Astrocyte of the hippocampus (primary cell): ENCODE measurements at regions not wholly inside any gene's neighbourhood (a gene's known extent, or its start where the extent isn't known, plus 50 kb on each side); places are given as distances from the start of the nearest gene placed in this dataset.
"Not testable (repeated sequence)": the region's sequence is repeated elsewhere in the genome, so short reads cannot be mapped to it uniquely, and the experiment has no call there.

Experiments used
- DNase-seq: peaks from one replicate; pipeline ENCODE4 v3.0.0; 2011; ENCODE audit warnings: low read depth, low spot score

DNA sequence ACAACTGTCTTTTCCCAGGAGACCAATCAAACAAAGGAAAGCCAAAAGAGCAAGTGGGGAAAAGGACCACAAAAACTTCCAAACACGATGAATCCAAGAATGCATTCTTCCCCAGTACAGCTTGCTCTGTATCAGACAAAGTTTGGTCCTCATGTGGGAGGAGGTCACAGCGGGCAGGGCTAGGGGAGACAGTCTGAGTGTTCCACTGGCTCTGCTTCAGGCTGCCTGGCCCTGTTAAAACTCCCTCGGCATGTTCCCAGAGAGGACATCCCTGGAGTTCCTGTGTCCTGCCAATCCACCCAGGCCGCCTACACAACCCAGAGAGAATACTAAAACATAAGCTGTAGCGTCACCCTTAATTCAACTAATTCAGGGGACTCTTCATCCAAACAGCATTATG is 415.1 kb upstream of the DYNLRB2 start:
- no peak for DNase-seq

DNA sequence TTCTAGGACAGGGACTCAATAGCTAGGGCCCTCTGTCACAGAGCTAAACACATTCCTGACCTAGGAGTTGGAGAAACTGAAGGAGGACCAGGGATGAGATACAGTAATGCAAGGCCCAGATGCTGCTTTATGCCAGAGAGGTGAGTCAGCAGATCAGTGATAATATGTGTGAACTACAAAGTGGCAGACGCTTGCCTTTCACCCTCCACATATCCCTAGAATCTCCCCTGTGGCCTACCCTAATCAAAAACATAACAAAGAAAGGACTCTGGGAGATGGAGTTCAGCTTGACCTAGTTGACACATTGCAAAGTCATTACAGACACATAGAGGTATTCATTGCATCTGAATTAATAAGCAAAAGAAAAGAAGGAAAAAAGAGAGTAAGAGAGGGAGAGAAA is 417.6 kb upstream of the DYNLRB2 start:
- DNase-seq: no peak

GRCh38 chr16:80122115-80122514 is 418.7 kb upstream of the DYNLRB2 start:
- peak; percentile 45 for DNase-seq

GRCh38 chr16:80121522-80121909 is 419.3 kb upstream of the DYNLRB2 start:
- no peak for DNase-seq

DNA sequence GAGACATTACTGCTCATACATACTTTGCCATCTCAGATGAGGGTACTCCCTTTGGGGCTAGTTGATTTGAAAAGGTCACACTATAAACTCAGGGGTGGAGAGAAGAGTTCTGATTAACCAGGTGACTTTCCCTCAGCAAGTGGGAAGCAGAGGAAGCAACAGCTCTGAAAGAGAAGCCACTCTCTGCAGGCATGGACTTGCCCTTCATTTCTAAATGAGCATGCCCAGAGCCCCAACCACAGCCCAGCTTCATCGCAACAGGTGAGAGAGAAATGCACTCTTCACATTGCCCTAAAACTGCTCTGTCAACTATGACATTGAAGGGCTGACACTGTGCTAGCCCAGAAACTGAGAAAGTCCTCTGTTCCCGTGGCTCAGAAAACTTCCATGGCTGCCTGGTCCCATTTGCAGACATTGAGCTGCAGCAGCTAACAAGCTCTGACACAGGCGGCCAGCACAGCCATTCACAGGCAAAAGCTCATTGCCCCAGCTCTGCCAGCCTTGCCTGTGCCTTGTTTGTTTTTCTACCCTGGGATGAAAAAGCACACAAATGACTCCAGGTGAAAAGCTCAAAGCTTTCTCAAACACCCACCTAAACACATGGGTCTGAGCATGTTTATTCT is 419.8 kb upstream of the DYNLRB2 start:
- DNase-seq: no peak

GRCh38 chr16:80117556-80118130 is 423.1 kb upstream of the DYNLRB2 start:
- no peak for DNase-seq

- no peak for DNase-seq
Measured at GRCh38 chr16:80116711-80117110, 424.1 kb upstream of the DYNLRB2 start.

GRCh38 chr16:80114699-80115098 is 426.1 kb upstream of the DYNLRB2 start:
- no peak for DNase-seq

GRCh38 chr16:80113873-80114574 is 426.8 kb upstream of the DYNLRB2 start:
- DNase-seq: no peak

GRCh38 chr16:80109581-80109980 is 431.2 kb upstream of the DYNLRB2 start:
- no peak for DNase-seq

DNA sequence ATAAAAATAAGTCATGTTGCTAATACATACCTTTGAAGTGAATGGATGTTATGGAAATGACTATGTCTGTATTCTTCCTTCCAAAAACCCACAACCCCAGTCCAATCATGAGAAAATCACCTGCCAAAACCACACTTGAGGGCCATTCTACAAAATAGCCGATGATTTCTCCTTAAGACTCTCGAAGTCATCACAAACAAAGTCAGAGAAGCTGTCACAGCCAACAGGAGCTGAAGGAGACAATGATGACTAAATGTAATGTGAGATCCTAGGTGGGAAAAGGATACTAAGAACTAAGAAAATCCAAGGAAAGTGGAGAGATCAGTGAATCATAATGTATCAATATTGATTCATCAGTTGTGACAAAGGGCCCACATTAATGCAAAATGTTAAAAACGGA is 432.9 kb upstream of the DYNLRB2 start:
- DNase-seq: peak; percentile 17

DNA sequence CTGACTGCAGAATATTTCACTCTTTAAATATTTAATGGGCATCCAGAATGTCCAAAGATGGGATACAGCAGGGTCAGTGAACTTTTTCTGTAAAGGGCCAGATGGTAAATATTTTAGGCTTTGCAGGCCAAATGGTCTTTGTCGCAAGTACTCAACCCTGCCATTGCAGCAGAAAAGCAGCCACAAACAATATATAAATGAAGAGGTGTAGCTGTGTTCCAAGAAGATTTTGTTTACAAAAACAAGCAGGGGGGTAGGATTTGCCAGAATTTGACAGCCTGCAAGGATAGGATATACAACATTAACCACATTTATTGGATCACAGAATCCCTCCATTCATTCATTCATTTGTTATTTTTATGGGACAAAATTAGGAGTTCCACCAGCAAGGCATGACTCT is 435.0 kb upstream of the DYNLRB2 start:
- DNase-seq: no peak

DNA sequence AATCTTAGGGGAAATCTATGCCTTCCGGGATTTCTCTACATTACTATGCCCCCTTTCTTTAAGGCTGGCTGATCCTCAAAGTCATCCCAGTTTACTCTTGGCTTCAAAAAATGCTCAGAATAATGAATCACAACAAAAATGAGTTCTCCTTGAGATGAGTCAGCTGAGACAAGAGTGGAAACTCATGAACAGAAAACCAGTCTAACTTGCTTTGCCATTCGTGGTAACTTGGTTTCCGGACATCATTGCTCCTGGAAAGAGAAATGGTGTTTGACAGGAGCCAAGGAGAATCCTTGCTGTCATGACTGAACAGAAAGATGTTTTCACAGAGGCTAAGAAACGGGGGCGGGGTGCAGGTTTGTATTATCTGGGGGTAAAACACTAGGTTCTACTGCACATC is 435.6 kb upstream of the DYNLRB2 start:
- peak; percentile 35 for DNase-seq

- no peak for DNase-seq
Measured at GRCh38 chr16:80104401-80104800, 436.4 kb upstream of the DYNLRB2 start.

GRCh38 chr16:80103463-80103862 is 437.3 kb upstream of the DYNLRB2 start:
- no peak for DNase-seq

DNA sequence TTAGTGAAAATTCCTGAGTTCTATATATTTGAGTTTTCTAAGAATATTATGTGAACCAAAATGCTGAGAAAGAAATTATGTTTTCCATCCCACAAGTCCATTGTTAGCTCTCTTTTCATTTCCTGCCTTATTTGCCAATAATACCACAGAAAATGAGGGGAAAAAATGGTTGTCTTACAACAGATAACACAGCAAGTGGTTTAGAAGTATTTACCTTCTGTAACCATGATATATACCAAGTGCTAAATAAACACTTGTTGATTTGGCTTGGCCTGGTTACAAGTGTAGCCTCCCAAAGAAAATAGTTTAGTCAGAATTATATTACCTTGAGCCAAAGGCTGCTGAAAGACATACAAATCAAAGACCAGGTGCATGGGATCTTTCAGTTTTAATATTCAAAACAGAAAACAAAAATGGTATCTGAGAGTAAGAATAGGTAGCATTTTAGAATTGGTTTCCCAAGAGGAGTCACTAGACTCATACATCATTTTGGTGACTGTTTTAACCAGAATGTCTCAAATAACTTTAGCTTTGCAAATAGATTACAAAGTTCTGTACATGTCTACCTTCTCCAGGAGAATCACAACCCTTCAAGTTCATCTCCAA is 439.8 kb upstream of the DYNLRB2 start:
- DNase-seq: no peak

DNA sequence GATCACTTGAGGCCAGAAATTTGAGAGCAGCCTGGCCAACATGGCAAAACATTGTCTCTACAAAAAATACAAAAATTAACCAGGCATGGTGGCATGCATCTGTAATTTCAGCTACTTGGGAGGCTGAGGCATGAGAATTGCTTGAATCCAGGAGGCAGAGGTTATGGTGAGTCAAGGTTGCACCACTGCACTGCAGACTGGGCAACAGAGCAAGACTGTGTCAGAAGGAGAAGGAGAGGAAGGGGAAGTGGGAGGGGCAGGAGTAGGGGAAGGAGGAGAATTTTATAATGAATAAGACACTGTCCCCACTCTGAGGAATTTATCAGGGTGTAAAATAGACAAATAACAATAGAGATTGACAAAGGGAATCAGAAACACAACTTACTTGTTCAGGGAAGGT is 440.6 kb upstream of the DYNLRB2 start:
- DNase-seq: no peak

DNA sequence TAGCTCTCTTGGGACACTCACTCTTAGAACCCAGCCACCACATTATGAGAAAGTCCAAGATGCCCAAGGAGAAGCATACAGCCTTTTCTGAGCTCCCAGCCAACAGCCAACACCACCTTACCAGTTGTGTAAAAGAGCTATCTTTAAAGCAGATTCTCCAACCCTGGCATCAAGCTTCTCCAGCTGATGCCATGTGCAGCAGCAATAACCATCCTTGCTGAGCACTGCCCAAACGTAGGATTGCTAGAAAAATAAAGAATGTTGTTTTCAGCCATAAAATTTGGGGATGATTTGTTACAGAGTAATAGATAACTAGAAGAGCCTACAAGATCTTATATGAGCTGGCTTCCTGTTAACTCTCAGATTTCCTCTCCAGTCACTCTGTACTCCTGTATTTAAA is 443.7 kb upstream of the DYNLRB2 start:
- no peak for DNase-seq

- no peak for DNase-seq
Measured at GRCh38 chr16:80092681-80093080, 448.1 kb upstream of the DYNLRB2 start.

DNA sequence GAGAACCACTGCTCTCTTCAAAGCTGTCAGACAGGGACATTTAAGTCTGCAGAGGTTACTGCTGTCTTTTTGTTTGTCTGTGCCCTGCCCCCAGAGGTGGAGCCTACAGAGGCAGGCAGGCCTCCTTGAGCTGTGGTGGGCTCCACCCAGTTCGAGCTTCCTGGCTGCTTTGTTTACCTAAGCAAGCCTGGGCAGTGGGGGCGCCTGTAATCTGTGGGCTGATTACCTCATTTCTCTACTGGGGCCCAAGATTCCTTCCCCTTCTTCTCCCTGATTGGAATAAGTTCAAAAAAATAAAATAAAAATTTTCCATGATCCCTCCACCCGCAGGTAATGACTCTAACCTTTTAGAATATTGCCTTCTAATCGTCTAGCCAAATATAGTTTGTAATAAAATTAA is 449.3 kb upstream of the DYNLRB2 start:
- DNase-seq: not testable (repeated sequence)

- no peak for DNase-seq
Measured at GRCh38 chr16:80085606-80086005, 455.2 kb upstream of the DYNLRB2 start.

GRCh38 chr16:80084614-80085013 is 456.2 kb upstream of the DYNLRB2 start:
- DNase-seq: peak; percentile 69

- DNase-seq: no peak
Measured at GRCh38 chr16:80084163-80084562, 456.6 kb upstream of the DYNLRB2 start.
